Fibroblast of lung (primary cell): ENCODE measurements at regions not wholly inside any gene's neighbourhood (a gene's known extent, or its start where the extent isn't known, plus 50 kb on each side); places are given as distances from the start of the nearest gene placed in this dataset.

Source experiments
- CTCF ChIP-seq, 2 donors: IDR thresholded peaks in 1 of 2; conservative IDR thresholded peaks in 1 of 2; 1 replicate in 1 of 2; 2 replicates in 1 of 2; pipeline ENCODE4 v1.5.1; 2011 to 2012; ENCODE audit warnings: low read length in 2 of 2, control low read depth in 1 of 2, inconsistent platforms in 1 of 2, low read depth in 1 of 2, mild to moderate bottlenecking in 1 of 2
- EZH2 ChIP-seq: IDR thresholded peaks from 2 replicates; pipeline ENCODE4 v1.5.1; 2012; ENCODE audit warnings: low read length, control low read depth, mild to moderate bottlenecking; ENCODE audit errors: missing control alignments

GRCh38 chr13:80658705-80659104 lies 317.8 kb upstream of the SPRY2 start:
- TF ChIP-seq CTCF (conservative IDR thresholded peaks at IDR 0.05 in 1 of 2, IDR thresholded peaks at IDR 0.05 in 1 of 2; ENCODE audit: low read depth in 1 of 2, low read length in 2 of 2) (no peak), EZH2 (no peak)
